ENCODE measurements at regions not wholly inside any gene's neighbourhood (a gene's known extent, or its start where the extent isn't known, plus 50 kb on each side); places are given as distances from the start of the nearest gene placed in this dataset.

- no peak for TF ChIP-seq CTCF (IDR thresholded peaks at IDR 0.05)
- no peak for TF ChIP-seq POLR2A (IDR thresholded peaks at IDR 0.05)
- TF ChIP-seq POLR2AphosphoS5 (IDR thresholded peaks at IDR 0.05): no peak
- TF ChIP-seq EP300 (IDR thresholded peaks at IDR 0.05; ENCODE audit: low read depth): no peak
Observed at GRCh38 chr2:9717886-9718451, 87.2 kb upstream of the YWHAQ start.
